HG03457 (cell line): ENCODE measurements at regions not wholly inside any gene's neighbourhood (a gene's known extent, or its start where the extent isn't known, plus 50 kb on each side); places are given as distances from the start of the nearest gene placed in this dataset.
"Not testable (repeated sequence)": the region's sequence is repeated elsewhere in the genome, so short reads cannot be mapped to it uniquely, and the experiment has no call there.

Experiments used
- ATAC-seq: cut with Tn5 transposase; IDR thresholded peaks from one replicate; pipeline ENCODE4 v1.9.1; 2021; ENCODE audit warnings: moderate number of reproducible peaks; ENCODE audit not compliant: unreplicated experiment

- not testable (repeated sequence) for ATAC-seq
Measured at GRCh38 chr15:20292422-20293005, 249.1 kb downstream of the GOLGA6L6 start.

GRCh38 chr15:20291616-20292015, 250.0 kb downstream of the GOLGA6L6 start:
- ATAC-seq: not testable (repeated sequence)

GRCh38 chr15:20290606-20291005, 251.0 kb downstream of the GOLGA6L6 start:
- not testable (repeated sequence) for ATAC-seq

DNA sequence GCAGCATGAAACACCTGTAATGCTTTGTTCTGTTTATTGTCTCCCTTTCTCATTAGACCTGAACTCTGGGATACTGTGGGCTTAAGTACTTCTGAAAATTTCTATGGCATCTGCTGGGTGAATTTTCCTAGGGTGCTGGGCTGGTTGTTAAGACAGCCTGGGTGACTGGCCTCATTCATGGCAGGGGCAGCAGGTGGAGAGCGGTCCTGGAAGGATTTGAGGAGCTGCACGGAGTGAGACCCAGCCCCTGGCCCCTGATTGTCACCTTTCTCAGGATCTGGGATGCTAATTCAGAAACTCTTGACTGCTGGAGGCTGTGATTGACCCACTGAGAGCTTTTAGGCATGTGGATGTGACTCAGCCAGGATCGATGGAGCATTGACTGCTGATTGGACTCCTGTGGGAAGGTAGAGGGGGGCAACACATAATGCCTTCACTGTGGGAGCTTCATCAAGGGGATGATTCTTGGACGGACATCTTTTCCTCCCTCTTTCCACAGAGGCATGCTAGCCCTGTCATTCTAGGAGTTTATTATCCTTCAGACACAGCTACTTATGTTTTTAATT, 252.0 kb downstream of the GOLGA6L6 start:
- ATAC-seq: not testable (repeated sequence)

DNA sequence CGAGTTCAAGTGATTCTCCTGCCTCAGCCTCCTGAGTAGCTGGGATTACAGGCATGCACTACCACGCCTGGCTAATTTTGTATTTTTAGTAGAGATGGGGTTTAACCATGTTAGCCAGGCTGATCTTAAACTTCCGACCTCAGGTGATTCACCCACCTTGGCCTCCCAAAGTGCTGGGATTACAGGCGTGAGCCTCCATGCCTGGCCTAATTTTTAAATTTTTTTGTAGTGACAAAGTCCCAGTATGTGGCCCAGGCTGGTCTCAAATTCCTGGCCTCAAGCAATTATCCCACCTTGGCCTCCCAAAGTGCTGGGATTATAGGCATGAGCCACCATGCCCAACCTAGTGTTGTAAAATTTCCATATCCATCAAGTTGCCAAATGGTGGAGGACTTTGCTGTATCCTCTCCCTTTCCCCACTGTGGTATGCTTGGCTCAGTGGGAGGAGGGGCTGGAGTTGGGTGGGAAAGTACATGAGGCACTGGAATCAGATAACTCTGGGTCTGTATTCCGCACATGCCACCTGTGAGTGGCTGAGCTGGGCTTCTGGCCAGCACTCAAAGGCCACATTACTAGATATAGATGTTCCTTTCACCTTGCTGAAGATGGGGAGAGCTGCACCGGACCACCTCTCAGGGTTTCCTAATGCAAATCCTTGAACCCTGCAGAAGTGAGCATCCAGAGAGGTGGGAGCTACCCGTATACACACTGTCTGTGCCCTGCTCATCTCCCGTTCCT, 252.6 kb downstream of the GOLGA6L6 start:
- ATAC-seq: not testable (repeated sequence)

DNA sequence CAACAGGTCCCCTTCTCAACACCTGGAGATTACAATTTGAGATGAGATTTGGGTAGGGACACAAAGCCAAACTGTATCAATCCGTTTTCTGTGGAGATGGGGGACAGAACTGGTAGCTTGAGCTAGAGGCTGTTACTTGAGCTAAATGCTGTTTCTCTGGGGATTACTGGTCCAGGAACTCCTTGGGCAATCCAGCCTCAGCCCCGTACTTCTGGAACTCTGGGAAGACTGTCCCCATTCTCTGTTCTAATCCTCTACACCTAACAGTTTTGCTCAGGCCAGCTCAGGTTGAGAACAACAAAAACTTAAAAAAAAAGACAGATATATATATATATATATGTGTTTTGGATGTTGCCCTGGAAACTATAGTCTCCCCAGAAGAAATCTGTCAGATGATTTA, 255.0 kb downstream of the GOLGA6L6 start:
- ATAC-seq: not testable (repeated sequence)

DNA sequence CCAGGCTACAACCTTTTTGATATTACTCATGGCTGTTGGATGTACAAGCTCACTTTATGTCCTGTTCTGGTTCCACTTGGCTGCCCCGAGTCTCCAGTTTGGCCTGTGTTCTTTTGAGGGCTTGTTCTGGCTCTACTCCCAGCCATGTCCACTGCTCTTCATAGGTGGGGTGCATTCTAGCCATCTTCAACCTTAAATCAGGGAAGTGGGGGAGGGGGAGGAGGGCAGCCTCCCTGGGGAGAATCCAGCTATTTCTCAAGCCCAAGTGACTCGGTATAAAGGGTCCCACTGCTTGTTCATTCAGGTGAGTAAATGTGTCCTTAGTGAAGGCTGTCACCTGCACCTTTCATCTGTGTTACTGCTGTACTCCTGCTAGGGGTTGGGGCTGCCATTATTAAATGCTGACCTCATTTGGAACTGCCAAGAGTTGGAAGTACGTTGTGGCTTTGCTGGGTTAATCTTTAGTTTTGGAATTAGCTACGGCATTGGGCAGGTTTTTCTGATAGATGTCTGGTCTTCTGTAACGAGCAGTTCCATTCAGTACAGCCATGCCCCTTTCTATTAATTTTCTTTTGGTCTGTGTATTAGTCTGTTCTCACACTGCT, 255.8 kb downstream of the GOLGA6L6 start:
- not testable (repeated sequence) for ATAC-seq

- ATAC-seq: not testable (repeated sequence)
Measured at GRCh38 chr15:20284891-20285535, 256.6 kb downstream of the GOLGA6L6 start.

- not testable (repeated sequence) for ATAC-seq
Measured at GRCh38 chr15:20283651-20284050, 257.9 kb downstream of the GOLGA6L6 start.

DNA sequence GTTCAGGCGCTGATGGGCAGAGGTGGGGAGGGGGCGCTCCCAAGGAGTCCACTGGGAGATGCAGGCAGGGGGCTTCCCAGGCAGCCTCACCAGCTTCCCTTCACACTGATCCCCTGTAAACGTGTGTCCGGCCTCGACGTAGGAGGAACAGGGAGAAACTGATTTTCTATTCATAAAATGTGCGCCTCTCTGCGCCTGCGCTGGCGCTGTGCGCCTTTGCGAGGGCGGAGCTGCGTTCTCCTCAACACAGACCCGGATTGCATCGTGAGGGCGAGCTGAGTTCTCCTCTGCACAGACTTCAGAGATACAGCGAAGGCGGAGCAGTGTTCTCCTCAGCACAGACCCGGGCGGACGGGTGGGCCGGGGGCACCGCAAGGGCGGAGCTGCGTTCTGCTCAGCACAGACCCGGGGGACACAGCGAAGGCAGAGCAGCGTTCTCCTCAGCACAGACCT, 259.1 kb downstream of the GOLGA6L6 start:
- not testable (repeated sequence) for ATAC-seq

GRCh38 chr15:20281567-20282275, 259.9 kb downstream of the GOLGA6L6 start:
- not testable (repeated sequence) for ATAC-seq

GRCh38 chr15:20280933-20281463, 260.6 kb downstream of the GOLGA6L6 start:
- no peak for ATAC-seq

- not testable (repeated sequence) for ATAC-seq
Measured at GRCh38 chr15:20280141-20280932, 261.3 kb downstream of the GOLGA6L6 start.

GRCh38 chr15:20279056-20279455, 262.5 kb downstream of the GOLGA6L6 start:
- not testable (repeated sequence) for ATAC-seq

DNA sequence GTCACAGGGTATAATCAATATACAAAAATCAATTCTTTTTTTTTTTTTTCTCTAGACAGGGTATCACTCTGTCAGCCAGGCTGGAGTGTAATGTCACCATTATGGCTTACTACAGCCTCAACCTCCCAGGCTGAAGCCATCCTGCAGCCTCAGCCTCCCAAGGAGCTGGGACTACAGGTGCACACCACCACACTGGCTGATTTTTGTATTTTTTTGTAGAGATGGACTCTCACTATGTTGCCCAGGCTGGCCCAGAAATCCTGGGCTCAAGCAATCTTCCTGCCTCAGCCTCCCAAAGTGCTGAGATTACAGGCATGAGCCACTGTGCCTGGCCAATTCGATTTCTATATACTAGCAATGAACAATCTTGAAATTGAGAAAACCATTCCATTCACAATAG, 263.2 kb downstream of the GOLGA6L6 start:
- ATAC-seq: not testable (repeated sequence)

DNA sequence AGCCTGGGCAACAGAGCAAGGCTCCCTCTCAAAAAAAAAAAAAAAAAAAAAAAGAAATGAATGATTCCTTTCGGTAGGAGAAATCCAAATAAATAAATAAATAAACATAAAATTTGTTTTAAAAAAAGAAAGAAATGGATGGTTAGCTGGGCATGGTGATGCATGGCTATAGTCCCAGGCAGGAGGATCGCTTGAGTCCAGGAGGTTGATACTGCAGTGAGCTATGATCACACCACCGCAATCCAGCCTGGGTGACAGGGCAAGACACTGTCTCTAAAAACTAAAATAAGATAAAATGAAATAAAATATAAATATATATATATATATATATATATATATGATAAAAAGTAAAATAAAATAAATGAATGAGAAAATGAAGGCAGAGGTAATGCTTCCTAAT, 264.1 kb downstream of the GOLGA6L6 start:
- ATAC-seq: not testable (repeated sequence)

DNA sequence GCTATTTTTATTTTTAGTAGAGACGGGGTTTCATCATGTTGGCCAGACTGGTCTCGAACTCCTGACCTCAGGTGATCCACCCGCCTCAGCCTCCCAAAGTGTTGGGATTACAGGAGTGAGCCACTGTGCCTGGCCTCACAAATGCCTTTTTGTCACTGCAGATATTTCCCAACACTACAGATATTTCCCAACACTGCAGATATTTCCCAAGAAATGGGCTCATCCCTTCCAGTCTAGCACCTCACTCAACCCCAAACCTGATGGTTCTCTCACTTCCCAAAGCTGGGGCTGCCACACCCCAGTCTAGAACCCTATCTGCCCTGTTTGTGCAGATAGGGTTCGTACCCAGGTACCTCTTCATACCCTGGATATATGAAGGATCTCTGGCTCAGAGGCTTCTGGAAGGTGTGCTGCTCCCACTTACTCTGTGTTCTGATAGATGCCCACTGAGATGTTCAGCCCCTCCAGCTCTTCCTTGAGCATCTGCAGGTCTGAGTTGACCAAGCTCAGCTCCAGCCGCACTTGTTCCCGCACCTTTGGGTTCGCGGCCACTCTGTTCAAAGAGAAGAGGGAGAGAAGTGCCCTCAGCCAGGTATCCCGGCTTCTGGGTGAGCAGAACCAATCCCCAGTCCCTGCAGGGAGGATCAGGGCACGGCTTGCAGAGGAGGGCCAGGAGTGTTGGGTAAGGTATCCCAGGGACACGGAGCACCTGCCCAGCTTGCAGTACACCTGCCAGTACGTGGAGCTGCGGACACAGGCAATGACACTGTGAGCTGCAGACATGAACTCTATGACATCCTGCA, 265.1 kb downstream of the GOLGA6L6 start:
- ATAC-seq: not testable (repeated sequence)

DNA sequence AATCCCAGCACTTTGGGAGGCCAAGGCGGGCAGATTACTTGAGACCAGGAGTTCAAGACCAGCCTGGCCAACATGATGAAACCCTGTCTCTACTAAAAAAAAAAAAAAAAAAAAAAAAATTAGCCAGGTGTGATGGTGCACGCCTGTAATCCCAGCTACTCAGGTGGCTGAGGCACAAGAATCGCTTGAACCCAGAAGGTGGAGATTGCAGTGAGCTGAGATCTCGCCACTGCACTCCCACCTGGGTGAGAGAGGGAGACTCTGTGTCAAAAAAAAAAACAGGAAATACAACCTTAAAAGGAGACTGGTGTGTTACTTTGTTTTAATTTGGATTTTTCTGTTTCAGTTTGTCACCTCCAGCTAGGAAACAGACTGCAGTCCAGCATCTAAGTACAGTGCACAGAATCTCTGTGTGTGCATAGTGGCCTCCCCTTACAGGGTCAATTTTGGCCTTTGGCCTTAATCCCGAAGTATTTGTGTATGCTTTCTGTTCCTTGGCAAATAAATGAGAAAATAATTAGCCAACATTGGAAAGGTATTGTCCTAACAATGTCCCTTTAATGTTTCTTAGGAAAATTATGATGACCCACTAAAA, 266.1 kb downstream of the GOLGA6L6 start:
- ATAC-seq: not testable (repeated sequence)
